SK-N-SH (cell line): ENCODE measurements at regions not wholly inside any gene's neighbourhood (a gene's known extent, or its start where the extent isn't known, plus 50 kb on each side); places are given as distances from the start of the nearest gene placed in this dataset.

Experiments used
- CTCF ChIA-PET: fragments of 300-600, 350-600 bp; formaldehyde crosslinking; extraction: SDS; loops from one replicate; lab custom pipeline; 2021; lab: Yijun Ruan, JAX
- POLR2A ChIA-PET: fragments of 350-600 bp; sonication (Branson Sonifier 250); formaldehyde crosslinking; extraction: SDS; loops from one replicate; lab custom pipeline; 2020; ENCODE audit warnings: antibody characterized with exemption, inconsistent platforms; lab: Yijun Ruan, JAX
- DNase-seq: peaks from one replicate; pipeline ENCODE4 v3.0.0; 2012
- H2AFZ ChIP-seq: fragments of 200-600 bp; sonication (generic); 2 replicates; pipeline ENCODE4 v1.8.1; 2016; ENCODE audit warnings: antibody characterized with exemption, mild to moderate bottlenecking, low read depth
- H3F3A ChIP-seq: fragments of 200-600 bp; sonication (generic); replicated peaks from 2 replicates; pipeline ENCODE3; 2016; ENCODE audit warnings: antibody characterized with exemption, mild to moderate bottlenecking; ENCODE audit not compliant: insufficient read depth
- H3K27ac ChIP-seq, 2 experiments: fragments of 200-500 bp in 1 of 2; fragments of 200-600 bp in 1 of 2; sonication (Bioruptor generic) in 1 of 2; sonication (generic), shearing (Covaris generic) in 1 of 2; 2 replicates each; pipeline versions ENCODE4 v1.5.1 to v1.6.1; 2014 to 2016; ENCODE audit warnings: low read depth in 2 of 2, inconsistent platforms in 1 of 2, low read length in 1 of 2, mild to moderate bottlenecking in 1 of 2, mixed read lengths in 1 of 2
- H3K27me3 ChIP-seq: fragments of 200-600 bp; sonication (generic), shearing (Covaris generic); 2 replicates; pipeline ENCODE4 v1.6.1; 2016; ENCODE audit warnings: mixed run types; ENCODE audit not compliant: insufficient read depth
- H3K36me3 ChIP-seq, 2 experiments: fragments of 200-500 bp in 1 of 2; fragments of 200-600 bp in 1 of 2; sonication (Bioruptor generic) in 1 of 2; sonication (generic) in 1 of 2; replicated peaks in 1 of 2; 2 replicates each; pipeline versions ENCODE3 to v1.5.1; 2014 to 2016; ENCODE audit warnings: low read length in 1 of 2, mild to moderate bottlenecking in 1 of 2; ENCODE audit not compliant: insufficient read depth in 2 of 2, control insufficient read depth in 1 of 2
- H3K4me1 ChIP-seq, 2 experiments: fragments of 200-500 bp in 1 of 2; fragments of 200-600 bp in 1 of 2; sonication (Bioruptor generic) in 1 of 2; sonication (generic), shearing (Covaris generic) in 1 of 2; 2 replicates each; pipeline versions ENCODE4 v1.5.1 to v1.6.1; 2014 to 2016; ENCODE audit warnings: low read depth in 1 of 2, low read length in 1 of 2, mixed run types in 1 of 2; ENCODE audit not compliant: insufficient read depth in 2 of 2, control insufficient read depth in 1 of 2
- H3K4me2 ChIP-seq: fragments of 200-600 bp; sonication (generic), shearing (Covaris generic); 2 replicates; pipeline ENCODE4 v1.6.1; 2017; ENCODE audit warnings: mixed run types
- H3K4me3 ChIP-seq, 2 experiments: fragments of 200-500 bp in 1 of 2; fragments of 200-600 bp in 1 of 2; sonication (Bioruptor generic) in 1 of 2; sonication (generic), shearing (Covaris generic) in 1 of 2; 2 replicates each; pipeline versions ENCODE4 v1.5.1 to v1.8.1; 2014 to 2016; ENCODE audit warnings: low read depth in 2 of 2, inconsistent platforms in 1 of 2, low read length in 1 of 2, mild to moderate bottlenecking in 1 of 2, mixed read lengths in 1 of 2, moderate library complexity in 1 of 2
- H3K79me2 ChIP-seq: fragments of 200-600 bp; sonication (generic); 2 replicates; pipeline ENCODE4 v1.8.1; 2017; ENCODE audit warnings: mild to moderate bottlenecking; ENCODE audit not compliant: insufficient read depth
- H3K9ac ChIP-seq: fragments of 200-600 bp; sonication (generic); 2 replicates; pipeline ENCODE4 v1.6.1; 2017; ENCODE audit warnings: mixed run types
- H3K9me2 ChIP-seq: fragments of 200-600 bp; sonication (generic); 2 replicates; pipeline ENCODE4 v1.6.1; 2017; ENCODE audit warnings: mixed run types
- H3K9me3 ChIP-seq: fragments of 200-600 bp; sonication (generic); 2 replicates; pipeline ENCODE4 v1.6.1; 2017; ENCODE audit warnings: mixed run types, mild to moderate bottlenecking, moderate library complexity
- H4K20me1 ChIP-seq: fragments of 200-600 bp; sonication (generic); 2 replicates; pipeline ENCODE4 v1.6.1; 2017; ENCODE audit warnings: mild to moderate bottlenecking, mixed run types; ENCODE audit not compliant: insufficient read depth
- CTCF ChIP-seq: fragments of 200-600 bp; sonication (generic); IDR thresholded peaks from 2 replicates; pipeline ENCODE4 v1.6.1; 2017; ENCODE audit warnings: antibody characterized with exemption, mild to moderate bottlenecking, moderate library complexity
- ELF1 ChIP-seq: IDR thresholded peaks from 2 replicates; pipeline ENCODE4 v1.4.0; 2012
- FOSL2 ChIP-seq: IDR thresholded peaks from 2 replicates; pipeline ENCODE4 v1.4.0; 2012; ENCODE audit warnings: low read depth, mild to moderate bottlenecking, moderate library complexity, borderline replicate concordance
- FOXM1 ChIP-seq: IDR thresholded peaks from 2 replicates; pipeline ENCODE4 v1.4.0; 2012; ENCODE audit warnings: low read depth, mild to moderate bottlenecking
- GABPA ChIP-seq: IDR thresholded peaks from 2 replicates; pipeline ENCODE4 v1.4.0; 2012; ENCODE audit warnings: low read depth, mild to moderate bottlenecking
- JUND ChIP-seq: IDR thresholded peaks from 2 replicates; pipeline ENCODE4 v1.4.0; 2012
- MAX ChIP-seq: IDR thresholded peaks from 2 replicates; pipeline ENCODE4 v1.4.0; 2012; ENCODE audit warnings: low read depth
- PBX3 ChIP-seq: IDR thresholded peaks from 2 replicates; pipeline ENCODE4; 2012
- RAD21 ChIP-seq: IDR thresholded peaks from 2 replicates; pipeline ENCODE4 v1.6.1; 2012; ENCODE audit warnings: mild to moderate bottlenecking, low read length
- RCOR1 ChIP-seq: fragments of 150-350 bp; IDR thresholded peaks from 2 replicates; pipeline ENCODE4 v1.6.1; 2017; ENCODE audit warnings: antibody characterized with exemption, low read length
- RXRA ChIP-seq: IDR thresholded peaks from 2 replicates; pipeline ENCODE4 v1.4.0; 2012; ENCODE audit warnings: low read depth, mild to moderate bottlenecking, borderline replicate concordance
- SIN3A ChIP-seq: IDR thresholded peaks from 2 replicates; pipeline ENCODE4 v1.6.1; 2012; ENCODE audit warnings: low read depth, mild to moderate bottlenecking, low read length, moderate library complexity, borderline replicate concordance
- SMC3 ChIP-seq: IDR thresholded peaks from 2 replicates; pipeline ENCODE4 v1.6.1; 2012; ENCODE audit warnings: low read depth, low read length, improper control_type of control experiment
- TAF1 ChIP-seq: IDR thresholded peaks from 2 replicates; pipeline ENCODE4 v1.6.1; 2012; ENCODE audit warnings: low read depth, mild to moderate bottlenecking, low read length, moderate library complexity, borderline replicate concordance
- TEAD4 ChIP-seq: IDR thresholded peaks from 2 replicates; pipeline ENCODE4 v1.4.0; 2012; ENCODE audit warnings: mild to moderate bottlenecking, borderline replicate concordance; ENCODE audit not compliant: insufficient read depth
- USF1 ChIP-seq: IDR thresholded peaks from 2 replicates; pipeline ENCODE4 v1.4.0; 2012; ENCODE audit warnings: low read depth, borderline replicate concordance
- YY1 ChIP-seq: IDR thresholded peaks from 2 replicates; pipeline ENCODE4 v1.4.0; 2012; ENCODE audit warnings: low read depth, mild to moderate bottlenecking
- ZBTB33 ChIP-seq: IDR thresholded peaks from 2 replicates; pipeline ENCODE4 v1.4.0; 2012; ENCODE audit warnings: low read depth, borderline replicate concordance
- WGBS: methylation state at CpG from one replicate; pipeline ENCODE4 v1.1.6; 2017; ENCODE audit warnings: low lambda C conversion rate; 5-methylcytosine and 5-hydroxymethylcytosine counted together

GRCh38 chr1:55820501-55820900 is 605.3 kb upstream of the USP24 start (continued):
- TF ChIP-seq SMC3 = no peak
- no peak for TF ChIP-seq RAD21

GRCh38 chr1:55819011-55819410 is 603.8 kb upstream of the USP24 start:
- TF ChIP-seq USF1 = no peak
- no peak for TF ChIP-seq TAF1
- no peaks in the 10 kb centered on the region for H3K27me3 ChIP-seq
- H3K4me3 ChIP-seq = no peak overlapping the region
- H3K79me2 ChIP-seq = no peaks in the 10 kb centered on the region
- DNase-seq = no peak
- H3F3A ChIP-seq = no peaks in the 10 kb centered on the region
- H3K9me2 ChIP-seq = no peaks in the 10 kb centered on the region
- H3K4me2 ChIP-seq = no peak overlapping the region
- H4K20me1 ChIP-seq = no peaks in the 10 kb centered on the region
- ChIA-PET POLR2A (no interaction called here), CTCF (no interaction called here)
- no peaks in the 10 kb centered on the region for H3K9me3 ChIP-seq
- H3K4me1 ChIP-seq = peaks cover 0 to 11% of the 10 kb centered on the region in 2 experiments; a peak in 2 of 4 replicates
- no peak overlapping the region for H3K27ac ChIP-seq
- H2AFZ ChIP-seq = no peak overlapping the region
- H3K9ac ChIP-seq = no peak overlapping the region
- H3K36me3 ChIP-seq = no peaks in the 10 kb centered on the region

GRCh38 chr1:55816456-55817426 is 601.6 kb upstream of the USP24 start:
- Histone ChIP-seq H3K4me3 (no peak overlapping the region), H3K36me3 (no peaks in the 10 kb centered on the region), H3F3A (no peaks in the 10 kb centered on the region), H4K20me1 (no peaks in the 10 kb centered on the region), H3K9ac (no peak overlapping the region), H3K9me3 (no peaks in the 10 kb centered on the region), H3K4me1 (no peaks in the 10 kb centered on the region; a peak in 1 of 4 replicates), H2AFZ (no peak overlapping the region)
- WGBS = 81% methylated on average over 3 of the region's 3 CpGs
- TF ChIP-seq ELF1 = no peak
- TF ChIP-seq GABPA = no peak
- no peak for TF ChIP-seq RXRA
- no peak for TF ChIP-seq TAF1
- TF ChIP-seq TEAD4 = no peak
- TF ChIP-seq FOXM1 = no peak
- TF ChIP-seq SMC3 = no peak
- no peak for TF ChIP-seq SIN3A
- TF ChIP-seq RCOR1 = no peak
- TF ChIP-seq RAD21 = no peak
- no peak for TF ChIP-seq FOSL2
- TF ChIP-seq YY1 = no peak
- TF ChIP-seq ZBTB33 = no peak
- TF ChIP-seq JUND = no peak
- TF ChIP-seq PBX3 = no peak
- TF ChIP-seq CTCF = no peak
- TF ChIP-seq MAX = no peak
- TF ChIP-seq, all 33 proteins: peak for 0
- Histone ChIP-seq H3K27ac (no peak overlapping the region; a peak in 1 of 4 replicates), H3K4me2 (no peak overlapping the region), H3K9me2 (no peaks in the 10 kb centered on the region), H3K79me2 (no peaks in the 10 kb centered on the region), H3K27me3 (no peaks in the 10 kb centered on the region)
- CTCF ChIA-PET = no interaction called here
- POLR2A ChIA-PET = no interaction called here
- DNase-seq = no peak
